ENCODE measurements at regions not wholly inside any gene's neighbourhood (a gene's known extent, or its start where the extent isn't known, plus 50 kb on each side); places are given as distances from the start of the nearest gene placed in this dataset.

GRCh38 chr3:147866561-147866960 lies 457.4 kb downstream of the ZIC1 start:
- DNase-seq, result no peak

- no peak for DNase-seq
Measured at GRCh38 chr3:147872568-147872967, 463.4 kb downstream of the ZIC1 start.

- no peak for DNase-seq
Measured at GRCh38 chr3:147875498-147875897, 466.3 kb downstream of the ZIC1 start.

GRCh38 chr3:147881933-147882332 lies 472.8 kb downstream of the ZIC1 start:
- DNase-seq, result no peak

GRCh38 chr3:147886879-147887278 lies 477.7 kb downstream of the ZIC1 start:
- DNase-seq, result no peak

- DNase-seq, result no peak
Measured at GRCh38 chr3:147887797-147888196, 478.6 kb downstream of the ZIC1 start.

GRCh38 chr3:147890114-147890513 lies 480.9 kb downstream of the ZIC1 start:
- no peak for DNase-seq

- no peak for DNase-seq
Measured at GRCh38 chr3:147895509-147895908, 486.3 kb downstream of the ZIC1 start.

- no peak for DNase-seq
Measured at GRCh38 chr3:147900851-147901250, 491.7 kb downstream of the ZIC1 start.

GRCh38 chr3:147903026-147903425 lies 493.9 kb downstream of the ZIC1 start:
- DNase-seq, result no peak

- no peak for DNase-seq
Measured at GRCh38 chr3:147904421-147904820, 495.3 kb downstream of the ZIC1 start.

- no peak for DNase-seq
Measured at GRCh38 chr3:147906285-147906684, 497.1 kb downstream of the ZIC1 start.

GRCh38 chr3:147914532-147914931 lies 505.4 kb downstream of the ZIC1 start:
- DNase-seq, result no peak

- DNase-seq, result no peak
Measured at GRCh38 chr3:147915057-147915456, 505.9 kb downstream of the ZIC1 start.

- DNase-seq, result no peak
Measured at GRCh38 chr3:147919496-147919895, 510.3 kb downstream of the ZIC1 start.

GRCh38 chr3:147921051-147921450 lies 511.9 kb downstream of the ZIC1 start:
- no peak for DNase-seq

- no peak for DNase-seq
Measured at GRCh38 chr3:147924755-147925154, 515.6 kb downstream of the ZIC1 start.

- DNase-seq, result no peak
Measured at GRCh38 chr3:147925272-147925671, 516.1 kb downstream of the ZIC1 start.

GRCh38 chr3:147930232-147930807 lies 521.2 kb downstream of the ZIC1 start:
- DNase-seq, result no peak

- no peak for DNase-seq
Measured at GRCh38 chr3:147934451-147935180, 525.5 kb downstream of the ZIC1 start.

GRCh38 chr3:147937341-147937740 lies 528.2 kb downstream of the ZIC1 start:
- no peak for DNase-seq

- DNase-seq, result no peak
Measured at GRCh38 chr3:147937891-147938290, 528.7 kb downstream of the ZIC1 start.

- DNase-seq, result no peak
Measured at GRCh38 chr3:147939425-147939824, 530.3 kb downstream of the ZIC1 start.

GRCh38 chr3:147939839-147940238 lies 530.7 kb downstream of the ZIC1 start:
- no peak for DNase-seq
